NCI-H2081 treated with DMSO at 0.1 percent for 48 hours (cell line): ENCODE measurements at regions not wholly inside any gene's neighbourhood (a gene's known extent, or its start where the extent isn't known, plus 50 kb on each side); places are given as distances from the start of the nearest gene placed in this dataset.

Source experiments
- DNase-seq: peaks from one replicate; lab custom pipeline; 2025; lab: John Stamatoyannopoulos, UW

GRCh38 chr2:5482929-5483331 lies 209.3 kb upstream of the SOX11 start:
- DNase-seq = no peak

GRCh38 chr2:5484868-5485267 lies 207.3 kb upstream of the SOX11 start:
- no peak for DNase-seq

- DNase-seq = no peak
These were observed 200.7 kb upstream of the SOX11 start for GRCh38 chr2:5491523-5491922.

GRCh38 chr2:5493256-5493655 lies 198.9 kb upstream of the SOX11 start:
- DNase-seq = no peak

GRCh38 chr2:5494212-5494611 lies 198.0 kb upstream of the SOX11 start:
- DNase-seq = no peak

- no peak for DNase-seq
These were observed 196.6 kb upstream of the SOX11 start for GRCh38 chr2:5495586-5495985.

GRCh38 chr2:5497874-5498273 lies 194.3 kb upstream of the SOX11 start:
- DNase-seq = no peak

- no peak for DNase-seq
These were observed 190.4 kb upstream of the SOX11 start for GRCh38 chr2:5501807-5502206.

- DNase-seq = no peak
These were observed 189.8 kb upstream of the SOX11 start for GRCh38 chr2:5502385-5502784.

GRCh38 chr2:5504756-5505155 lies 187.4 kb upstream of the SOX11 start:
- no peak for DNase-seq

- no peak for DNase-seq
These were observed 184.8 kb upstream of the SOX11 start for GRCh38 chr2:5507367-5507766.

- no peak for DNase-seq
These were observed 182.8 kb upstream of the SOX11 start for GRCh38 chr2:5509362-5509761.

- no peak for DNase-seq
These were observed 182.1 kb upstream of the SOX11 start for GRCh38 chr2:5510082-5510481.

- DNase-seq = no peak
These were observed 176.5 kb upstream of the SOX11 start for GRCh38 chr2:5515693-5516092.

GRCh38 chr2:5519286-5519685 lies 172.9 kb upstream of the SOX11 start:
- DNase-seq = no peak

GRCh38 chr2:5520463-5520972 lies 171.7 kb upstream of the SOX11 start:
- no peak for DNase-seq

GRCh38 chr2:5521461-5521860 lies 170.7 kb upstream of the SOX11 start:
- no peak for DNase-seq

- no peak for DNase-seq
These were observed 167.6 kb upstream of the SOX11 start for GRCh38 chr2:5524551-5524950.

GRCh38 chr2:5528706-5529105 lies 163.5 kb upstream of the SOX11 start:
- DNase-seq = no peak

GRCh38 chr2:5530011-5530696 lies 162.0 kb upstream of the SOX11 start:
- no peak for DNase-seq

- DNase-seq = no peak
These were observed 156.9 kb upstream of the SOX11 start for GRCh38 chr2:5535301-5535700.

GRCh38 chr2:5537180-5537688 lies 154.9 kb upstream of the SOX11 start:
- no peak for DNase-seq

- no peak for DNase-seq
These were observed 153.9 kb upstream of the SOX11 start for GRCh38 chr2:5538313-5538712.

- DNase-seq = no peak
These were observed 153.4 kb upstream of the SOX11 start for GRCh38 chr2:5538772-5539171.
